Astrocyte (in vitro differentiated cells and primary cell): ENCODE measurements at regions not wholly inside any gene's neighbourhood (a gene's known extent, or its start where the extent isn't known, plus 50 kb on each side); places are given as distances from the start of the nearest gene placed in this dataset.
"Not testable (repeated sequence)": the region's sequence is repeated elsewhere in the genome, so short reads cannot be mapped to it uniquely, and the experiment has no call there.

Experiments used
- EZH2 ChIP-seq: IDR thresholded peaks from 2 replicates; pipeline ENCODE4 v1.6.1; 2012; ENCODE audit warnings: mild to moderate bottlenecking, low read length, inconsistent platforms; ENCODE audit not compliant: insufficient read depth
- TF ChIP-seq, protein P1 (sequence below): IDR thresholded peaks from 2 replicates; pipeline ENCODE4 v1.5.1; 2011; ENCODE audit warnings: low read depth, mild to moderate bottlenecking, inconsistent platforms, low read length, moderate library complexity; ENCODE audit not compliant: insufficient read depth

- TF ChIP-seq, protein P1, sequence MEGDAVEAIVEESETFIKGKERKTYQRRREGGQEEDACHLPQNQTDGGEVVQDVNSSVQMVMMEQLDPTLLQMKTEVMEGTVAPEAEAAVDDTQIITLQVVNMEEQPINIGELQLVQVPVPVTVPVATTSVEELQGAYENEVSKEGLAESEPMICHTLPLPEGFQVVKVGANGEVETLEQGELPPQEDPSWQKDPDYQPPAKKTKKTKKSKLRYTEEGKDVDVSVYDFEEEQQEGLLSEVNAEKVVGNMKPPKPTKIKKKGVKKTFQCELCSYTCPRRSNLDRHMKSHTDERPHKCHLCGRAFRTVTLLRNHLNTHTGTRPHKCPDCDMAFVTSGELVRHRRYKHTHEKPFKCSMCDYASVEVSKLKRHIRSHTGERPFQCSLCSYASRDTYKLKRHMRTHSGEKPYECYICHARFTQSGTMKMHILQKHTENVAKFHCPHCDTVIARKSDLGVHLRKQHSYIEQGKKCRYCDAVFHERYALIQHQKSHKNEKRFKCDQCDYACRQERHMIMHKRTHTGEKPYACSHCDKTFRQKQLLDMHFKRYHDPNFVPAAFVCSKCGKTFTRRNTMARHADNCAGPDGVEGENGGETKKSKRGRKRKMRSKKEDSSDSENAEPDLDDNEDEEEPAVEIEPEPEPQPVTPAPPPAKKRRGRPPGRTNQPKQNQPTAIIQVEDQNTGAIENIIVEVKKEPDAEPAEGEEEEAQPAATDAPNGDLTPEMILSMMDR: not testable (repeated sequence)
- TF ChIP-seq EZH2: not testable (repeated sequence)
Measured at GRCh38 chr2:87353408-87353807, 331.8 kb upstream of the PLGLB1 start.
